Memory B cell (primary cell): ENCODE measurements at regions not wholly inside any gene's neighbourhood (a gene's known extent, or its start where the extent isn't known, plus 50 kb on each side); places are given as distances from the start of the nearest gene placed in this dataset.
"Not testable (repeated sequence)": the region's sequence is repeated elsewhere in the genome, so short reads cannot be mapped to it uniquely, and the experiment has no call there.

Experiments
- ATAC-seq: fragments of 150-1000 bp; cut with Tn5 transposase; 2 replicates; pipeline ENCODE4 v1.10.0; 2021; ENCODE audit warnings: low read depth, mild to moderate bottlenecking, moderate library complexity
- DNase-seq, 2 donors: peaks; one replicate each; pipeline ENCODE4 v3.0.0; 2022; ENCODE audit warnings: low spot score in 2 of 2
- H3K27ac Mint-ChIP-seq: one replicate; pipeline ENCODE4 v1.8.0; 2022; ENCODE audit warnings: mild to moderate bottlenecking, moderate library complexity, mixed read lengths
- H3K27me3 Mint-ChIP-seq: one replicate; pipeline ENCODE4 v1.8.0; 2022; ENCODE audit warnings: mixed read lengths
- H3K36me3 Mint-ChIP-seq: one replicate; pipeline ENCODE4 v1.8.0; 2022; ENCODE audit warnings: mild to moderate bottlenecking, mixed read lengths
- H3K4me1 Mint-ChIP-seq: one replicate; pipeline ENCODE4 v1.8.0; 2022; ENCODE audit warnings: mixed read lengths
- H3K4me3 Mint-ChIP-seq: one replicate; pipeline ENCODE4 v1.8.0; 2022; ENCODE audit warnings: mild to moderate bottlenecking, moderate library complexity, mixed read lengths
- H3K9me3 Mint-ChIP-seq: one replicate; pipeline ENCODE4 v1.8.0; 2022; ENCODE audit warnings: mixed read lengths

- no peaks in the 10 kb centered on the region for H3K27me3 Mint-ChIP-seq
- DNase-seq (no peak), ATAC-seq (no peak)
- H3K9me3 Mint-ChIP-seq: peaks cover 4% of the 10 kb centered on the region
- no peak overlapping the region for H3K27ac Mint-ChIP-seq
- no peak overlapping the region for H3K4me3 Mint-ChIP-seq
- H3K4me1 Mint-ChIP-seq: peaks cover 9% of the 10 kb centered on the region
- H3K36me3 Mint-ChIP-seq: peaks cover 7% of the 10 kb centered on the region
Measured at GRCh38 chr7:50251765-50252164, 52.8 kb upstream of the IKZF1 start.

DNA sequence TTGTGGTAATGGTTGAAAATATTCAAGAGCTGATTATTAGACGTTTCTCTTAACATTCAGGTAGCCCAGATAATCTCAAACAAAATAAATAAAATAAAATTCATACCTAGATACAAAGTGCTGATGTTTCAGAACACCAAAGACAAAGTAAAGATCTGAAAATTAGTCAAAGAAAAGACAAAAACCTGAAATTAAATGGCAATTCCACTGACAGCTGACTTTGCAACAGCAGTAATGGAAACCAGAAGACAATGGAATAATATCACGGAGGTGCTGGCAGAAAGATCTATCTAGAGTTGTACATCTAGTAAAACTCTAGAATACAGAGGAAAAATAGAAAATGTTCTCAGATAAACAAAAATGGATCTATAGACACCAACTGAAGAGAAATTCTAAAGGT is 58.0 kb upstream of the IKZF1 start:
- no peak for ATAC-seq
- Mint-ChIP-seq H3K36me3 (peaks cover 13% of the 10 kb centered on the region), H3K9me3 (peaks cover 10% of the 10 kb centered on the region), H3K27me3 (no peaks in the 10 kb centered on the region), H3K4me1 (peaks cover 7% of the 10 kb centered on the region), H3K4me3 (no peak overlapping the region), H3K27ac (no peak overlapping the region)
- no peak for DNase-seq

DNA sequence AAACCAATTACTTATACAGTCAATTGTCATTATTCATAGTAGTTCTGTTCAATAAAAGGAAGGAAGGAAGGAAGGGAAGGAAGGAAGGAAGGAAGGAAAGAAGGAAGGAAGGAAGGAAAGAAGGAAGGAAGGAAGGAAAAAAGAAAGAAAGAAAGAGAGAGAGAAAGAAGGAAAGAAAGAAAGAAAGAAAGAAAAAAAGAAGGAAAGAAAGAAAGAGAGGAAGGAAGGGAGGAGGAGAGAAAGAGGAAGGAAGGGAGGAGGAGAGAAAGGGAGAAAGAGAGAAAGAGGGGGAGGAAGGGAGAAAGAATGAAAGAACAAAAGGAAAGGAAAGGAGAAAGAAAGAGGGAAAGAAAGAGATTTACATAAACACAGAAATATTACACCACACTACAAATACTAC is 62.4 kb upstream of the IKZF1 start:
- DNase-seq, ATAC-seq, H3K27me3 Mint-ChIP-seq, H3K4me3 Mint-ChIP-seq, H3K27ac Mint-ChIP-seq, H3K36me3 Mint-ChIP-seq, H3K4me1 Mint-ChIP-seq, H3K9me3 Mint-ChIP-seq: not testable (repeated sequence)

- not testable (repeated sequence) for H3K27ac Mint-ChIP-seq, H3K4me1 Mint-ChIP-seq, ATAC-seq, DNase-seq, H3K27me3 Mint-ChIP-seq, H3K36me3 Mint-ChIP-seq, H3K9me3 Mint-ChIP-seq, H3K4me3 Mint-ChIP-seq
Measured at GRCh38 chr7:50240699-50241098, 63.8 kb upstream of the IKZF1 start.

DNA sequence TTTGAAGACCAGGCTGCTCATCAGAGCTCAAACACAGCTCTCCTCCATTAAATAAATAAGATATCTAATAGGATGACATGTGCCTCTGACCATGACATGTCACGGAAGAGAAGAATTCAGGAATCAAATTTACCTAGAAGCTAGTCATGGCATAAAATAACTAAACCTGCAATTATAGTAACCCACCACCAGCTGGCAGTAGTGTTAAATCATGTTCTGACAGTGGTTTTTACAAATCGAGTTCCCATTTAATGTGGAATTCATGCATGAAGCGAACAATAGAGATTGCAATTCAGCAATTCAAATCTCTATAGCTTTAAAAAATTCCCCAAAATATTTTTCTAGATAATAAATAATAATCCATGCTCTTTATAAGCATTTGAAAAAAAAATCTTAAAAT is 74.6 kb upstream of the IKZF1 start:
- H3K27me3 Mint-ChIP-seq: no peaks in the 10 kb centered on the region
- no peak for ATAC-seq
- H3K4me1 Mint-ChIP-seq: peaks cover 7% of the 10 kb centered on the region
- DNase-seq: peak in 1 of 2 donors; percentile 19
- H3K4me3 Mint-ChIP-seq: no peak overlapping the region
- no peak overlapping the region for H3K27ac Mint-ChIP-seq
- H3K36me3 Mint-ChIP-seq: peaks cover 6% of the 10 kb centered on the region
- H3K9me3 Mint-ChIP-seq: peaks cover 6% of the 10 kb centered on the region

- H3K9me3 Mint-ChIP-seq: peaks cover 6% of the 10 kb centered on the region
- H3K4me3 Mint-ChIP-seq: no peak overlapping the region
- H3K27me3 Mint-ChIP-seq: no peaks in the 10 kb centered on the region
- no peak for DNase-seq
- H3K27ac Mint-ChIP-seq: no peak overlapping the region
- ATAC-seq: no peak
- peaks cover 6% of the 10 kb centered on the region for H3K36me3 Mint-ChIP-seq
- peaks cover 7% of the 10 kb centered on the region for H3K4me1 Mint-ChIP-seq
Measured at GRCh38 chr7:50228148-50228547, 76.4 kb upstream of the IKZF1 start.

DNA sequence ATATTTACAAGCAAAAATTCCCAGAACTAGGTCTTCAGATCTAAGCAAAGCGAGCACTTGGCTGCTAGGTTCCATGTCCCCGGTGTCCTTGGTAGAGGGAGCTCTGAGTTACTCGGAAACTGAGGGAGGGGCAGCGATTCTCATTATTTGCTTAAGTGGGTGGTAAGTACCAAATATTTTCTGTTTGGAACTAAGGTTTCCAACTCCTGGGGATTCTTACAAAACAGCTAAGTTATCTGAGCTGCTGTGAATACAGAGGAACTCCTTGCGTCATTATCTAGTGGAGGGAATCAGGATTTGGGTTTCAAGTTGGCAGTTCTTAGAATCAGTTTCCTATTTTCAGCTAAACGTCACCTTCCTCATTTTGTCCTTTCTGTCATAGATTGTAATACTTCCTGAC is 76.8 kb upstream of the IKZF1 start:
- ATAC-seq: no peak
- no peak for DNase-seq
- Mint-ChIP-seq H3K27me3 (no peaks in the 10 kb centered on the region), H3K9me3 (peaks cover 6% of the 10 kb centered on the region), H3K36me3 (peaks cover 6% of the 10 kb centered on the region), H3K4me3 (no peak overlapping the region), H3K4me1 (peaks cover 7% of the 10 kb centered on the region), H3K27ac (no peak overlapping the region)

GRCh38 chr7:50226669-50227068 is 77.8 kb upstream of the IKZF1 start:
- Mint-ChIP-seq H3K4me1 (peaks cover 7% of the 10 kb centered on the region), H3K9me3 (peaks cover 8% of the 10 kb centered on the region), H3K4me3 (no peak overlapping the region), H3K27me3 (no peaks in the 10 kb centered on the region), H3K27ac (no peak overlapping the region), H3K36me3 (peaks cover 6% of the 10 kb centered on the region)
- no peak for ATAC-seq
- no peak for DNase-seq

GRCh38 chr7:50226145-50226544 is 78.4 kb upstream of the IKZF1 start:
- H3K27me3 Mint-ChIP-seq: no peaks in the 10 kb centered on the region
- H3K4me3 Mint-ChIP-seq: no peak overlapping the region
- peaks cover 7% of the 10 kb centered on the region for H3K4me1 Mint-ChIP-seq
- H3K27ac Mint-ChIP-seq: no peak overlapping the region
- DNase-seq (no peak), ATAC-seq (no peak)
- H3K9me3 Mint-ChIP-seq: peaks cover 10% of the 10 kb centered on the region
- peaks cover 6% of the 10 kb centered on the region for H3K36me3 Mint-ChIP-seq

- ATAC-seq: no peak
- no peak overlapping the region for H3K4me3 Mint-ChIP-seq
- no peaks in the 10 kb centered on the region for H3K36me3 Mint-ChIP-seq
- no peak for DNase-seq
- H3K9me3 Mint-ChIP-seq: peaks cover 7% of the 10 kb centered on the region
- H3K27me3 Mint-ChIP-seq: no peaks in the 10 kb centered on the region
- H3K4me1 Mint-ChIP-seq: peaks cover 6% of the 10 kb centered on the region
- H3K27ac Mint-ChIP-seq: no peak overlapping the region
Measured at GRCh38 chr7:50221433-50221832, 83.1 kb upstream of the IKZF1 start.

DNA sequence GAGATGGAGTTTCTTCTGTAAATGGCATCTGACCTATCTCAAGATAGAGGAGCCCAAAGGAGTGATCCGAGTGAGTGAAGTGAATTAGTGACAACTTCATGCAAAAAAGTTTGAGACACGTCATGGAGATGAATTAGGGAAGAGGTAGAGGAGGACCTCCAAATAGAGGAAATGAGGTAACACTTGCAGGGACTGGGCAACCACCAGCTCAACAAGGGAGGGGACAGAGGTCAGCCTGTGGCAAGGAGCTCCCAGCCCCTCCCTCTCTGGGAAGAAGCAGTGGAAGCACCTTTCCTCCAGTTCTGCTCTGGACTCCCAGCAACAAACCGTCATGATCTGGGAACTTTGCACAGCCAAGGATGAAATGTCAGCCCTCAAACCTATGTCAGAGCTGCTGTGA is 83.5 kb upstream of the IKZF1 start:
- H3K27me3 Mint-ChIP-seq: no peaks in the 10 kb centered on the region
- no peaks in the 10 kb centered on the region for H3K36me3 Mint-ChIP-seq
- no peak overlapping the region for H3K4me3 Mint-ChIP-seq
- H3K9me3 Mint-ChIP-seq: peaks cover 7% of the 10 kb centered on the region
- no peak for DNase-seq
- peaks cover 3% of the 10 kb centered on the region for H3K4me1 Mint-ChIP-seq
- ATAC-seq: no peak
- H3K27ac Mint-ChIP-seq: no peak overlapping the region

DNA sequence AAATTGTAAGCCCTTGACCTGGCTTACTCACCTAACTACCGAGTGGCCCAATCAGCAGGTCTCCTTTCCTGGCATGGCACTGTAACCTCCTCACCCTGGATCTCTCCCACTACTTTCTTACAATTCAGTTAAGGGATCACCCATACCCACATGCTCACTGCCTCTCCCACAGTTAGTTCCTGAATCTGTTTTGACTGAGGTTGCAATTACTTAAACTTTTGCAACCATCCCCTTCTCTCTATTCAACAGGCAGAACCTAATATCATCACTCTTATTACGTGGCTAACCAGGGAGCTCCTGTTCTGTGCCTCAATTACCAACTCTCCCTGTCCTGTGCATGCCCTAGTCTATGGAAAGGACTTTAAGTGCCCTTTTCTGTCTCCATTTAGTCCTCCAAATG is 84.2 kb upstream of the IKZF1 start:
- no peak overlapping the region for H3K27ac Mint-ChIP-seq
- peaks cover 7% of the 10 kb centered on the region for H3K9me3 Mint-ChIP-seq
- ATAC-seq (no peak), DNase-seq (no peak)
- H3K4me1 Mint-ChIP-seq: peaks cover 3% of the 10 kb centered on the region
- no peak overlapping the region for H3K4me3 Mint-ChIP-seq
- no peaks in the 10 kb centered on the region for H3K36me3 Mint-ChIP-seq
- no peaks in the 10 kb centered on the region for H3K27me3 Mint-ChIP-seq

GRCh38 chr7:50217821-50218281 is 86.7 kb upstream of the IKZF1 start:
- Mint-ChIP-seq H3K9me3 (peaks cover 7% of the 10 kb centered on the region), H3K27me3 (no peaks in the 10 kb centered on the region), H3K27ac (no peak overlapping the region), H3K4me1 (peaks cover 14% of the 10 kb centered on the region), H3K4me3 (no peak overlapping the region), H3K36me3 (no peaks in the 10 kb centered on the region)
- no peak for ATAC-seq
- DNase-seq: no peak

GRCh38 chr7:50217401-50217800 is 87.1 kb upstream of the IKZF1 start:
- Mint-ChIP-seq H3K9me3 (peaks cover 7% of the 10 kb centered on the region), H3K4me3 (no peak overlapping the region), H3K27me3 (no peaks in the 10 kb centered on the region), H3K36me3 (no peaks in the 10 kb centered on the region), H3K4me1 (peaks cover 18% of the 10 kb centered on the region), H3K27ac (no peak overlapping the region)
- DNase-seq: no peak
- no peak for ATAC-seq

DNA sequence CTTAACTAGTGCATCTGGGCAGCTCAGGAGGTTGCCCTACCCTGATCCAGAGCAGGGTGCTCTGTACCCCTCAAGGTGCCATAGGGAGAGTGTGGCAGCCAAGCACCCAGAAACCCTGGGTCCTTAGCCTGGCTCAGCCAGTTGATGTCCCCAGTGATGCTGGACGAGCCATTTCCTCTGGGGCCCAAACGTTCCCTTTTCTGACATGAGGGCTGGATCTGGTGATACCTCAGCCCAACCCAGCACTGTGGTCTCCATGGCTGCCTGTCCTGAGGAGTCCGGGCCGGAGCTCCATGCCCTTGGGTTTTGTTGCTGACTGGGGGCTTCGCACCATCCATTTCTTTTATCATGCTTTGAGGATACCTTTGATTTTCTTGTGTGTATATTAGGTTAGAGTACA is 87.9 kb upstream of the IKZF1 start:
- Mint-ChIP-seq H3K27me3 (no peaks in the 10 kb centered on the region), H3K4me3 (no peak overlapping the region), H3K36me3 (no peaks in the 10 kb centered on the region), H3K9me3 (peaks cover 6% of the 10 kb centered on the region), H3K27ac (no peak overlapping the region), H3K4me1 (peaks cover 24% of the 10 kb centered on the region)
- no peak for DNase-seq
- no peak for ATAC-seq

- Mint-ChIP-seq H3K27me3 (no peaks in the 10 kb centered on the region), H3K27ac (no peak overlapping the region), H3K4me1 (peaks cover 27% of the 10 kb centered on the region), H3K36me3 (no peaks in the 10 kb centered on the region), H3K9me3 (no peaks in the 10 kb centered on the region), H3K4me3 (no peak overlapping the region)
- ATAC-seq (no peak), DNase-seq (no peak)
Measured at GRCh38 chr7:50214771-50215170, 89.7 kb upstream of the IKZF1 start.
